SW 1271 (cell line): ENCODE measurements at regions not wholly inside any gene's neighbourhood (a gene's known extent, or its start where the extent isn't known, plus 50 kb on each side); places are given as distances from the start of the nearest gene placed in this dataset.

Experiments used
- DNase-seq, 2 experiments: peaks; one replicate each; lab custom pipeline; 2025; lab: John Stamatoyannopoulos, UW

DNA sequence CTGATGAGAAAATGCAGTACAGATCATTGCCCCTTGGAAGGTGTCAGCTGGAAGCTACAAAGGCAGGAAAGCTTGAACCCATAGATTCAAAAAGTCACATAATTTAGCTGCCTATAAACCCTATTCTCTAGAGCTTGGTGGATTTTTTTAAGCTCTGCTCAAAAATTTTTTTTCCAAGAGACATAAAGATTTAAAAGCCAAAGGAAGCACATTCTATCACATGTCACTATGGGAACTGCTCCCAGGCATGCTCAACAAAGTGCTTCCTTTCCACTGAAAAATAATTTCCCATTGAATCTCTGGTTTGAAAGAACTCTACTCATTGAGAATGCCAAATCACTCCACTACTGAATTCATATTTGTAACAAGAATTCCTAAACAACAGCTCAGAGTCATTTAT is 419.8 kb downstream of the CETN3 start:
- DNase-seq: no peak

GRCh38 chr5:89988998-89989655 is 420.4 kb downstream of the CETN3 start:
- no peak for DNase-seq

- DNase-seq: no peak
These were observed 421.3 kb downstream of the CETN3 start for GRCh38 chr5:89988129-89988810.

GRCh38 chr5:89983216-89983615 is 426.3 kb downstream of the CETN3 start:
- DNase-seq: no peak

DNA sequence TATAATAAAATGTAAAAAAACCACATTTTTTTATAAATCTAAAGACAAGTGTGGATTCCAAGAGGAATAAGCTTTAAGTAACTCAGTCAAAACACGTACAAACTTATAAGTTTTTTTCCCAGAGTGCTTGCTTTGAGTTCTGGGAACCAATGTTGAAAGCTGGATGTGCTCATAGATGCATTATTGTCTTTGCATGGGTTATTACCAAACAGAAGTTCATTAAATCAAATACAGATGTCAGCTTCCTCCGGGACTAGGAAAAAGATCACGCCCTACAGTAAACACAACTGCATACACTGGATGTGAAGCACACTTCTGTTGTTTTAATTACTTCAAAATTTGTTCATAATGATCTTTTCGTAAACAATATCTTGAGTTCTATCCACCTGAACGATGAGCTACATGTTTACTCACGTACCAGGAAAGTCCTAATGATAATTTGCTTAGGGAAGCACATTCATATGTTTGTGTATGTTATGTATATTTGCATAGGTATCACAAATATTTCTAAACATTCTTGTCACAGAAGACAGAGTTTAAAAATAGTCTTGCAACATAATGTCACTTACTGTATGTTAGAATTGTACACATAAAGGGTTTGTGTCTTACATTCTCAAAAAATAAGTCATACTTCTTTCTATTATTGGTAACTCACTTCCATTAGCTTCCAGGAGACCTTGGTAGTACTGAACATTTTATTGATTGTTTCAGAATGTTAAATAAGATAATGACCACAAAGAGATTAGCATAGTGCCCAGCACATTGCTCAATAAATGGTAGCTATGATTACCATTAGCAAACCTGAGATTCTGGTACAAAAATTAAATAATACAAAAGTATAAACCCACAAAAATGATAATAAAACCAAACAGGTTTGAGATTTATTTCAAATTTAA is 427.4 kb downstream of the CETN3 start:
- no peak for DNase-seq

DNA sequence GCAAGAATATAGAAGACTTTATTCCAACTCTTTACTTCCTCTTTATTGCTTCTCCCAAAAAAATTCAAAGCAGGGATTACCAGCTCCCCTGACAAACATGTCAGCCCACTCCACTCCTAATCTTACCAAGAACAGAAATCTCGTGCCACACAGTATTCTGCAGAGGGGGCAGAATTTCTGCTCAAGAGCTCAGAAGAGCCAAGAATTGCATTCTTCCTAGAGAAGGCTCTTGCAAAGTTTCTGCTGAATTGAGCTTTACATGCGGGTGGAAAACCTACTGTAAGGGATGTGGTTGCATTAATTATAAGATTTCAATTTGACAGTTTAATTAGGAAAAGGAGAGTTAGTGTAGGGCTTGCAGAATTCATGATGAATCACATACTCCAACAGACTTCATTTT is 428.5 kb downstream of the CETN3 start:
- DNase-seq: no peak

DNA sequence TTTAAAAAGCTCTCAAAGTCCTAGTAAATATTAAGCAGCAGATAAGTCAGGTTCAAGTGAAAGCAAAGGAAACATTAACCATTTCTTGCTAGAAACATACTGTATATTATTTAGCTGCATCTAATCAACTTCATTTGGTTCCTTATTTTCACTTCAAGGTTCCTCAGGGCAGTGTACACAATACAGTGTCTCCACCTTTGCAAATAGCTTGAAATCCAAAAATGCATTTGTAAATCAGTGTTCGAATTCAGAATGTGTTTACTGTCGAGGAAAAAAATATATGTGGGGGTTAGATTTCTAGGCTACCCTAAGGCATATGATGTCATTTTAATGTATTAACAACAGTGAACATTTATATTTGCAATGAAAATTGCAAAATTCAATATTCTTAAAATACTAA is 436.0 kb downstream of the CETN3 start:
- DNase-seq: no peak

GRCh38 chr5:89972901-89973300 is 436.7 kb downstream of the CETN3 start:
- DNase-seq: no peak

DNA sequence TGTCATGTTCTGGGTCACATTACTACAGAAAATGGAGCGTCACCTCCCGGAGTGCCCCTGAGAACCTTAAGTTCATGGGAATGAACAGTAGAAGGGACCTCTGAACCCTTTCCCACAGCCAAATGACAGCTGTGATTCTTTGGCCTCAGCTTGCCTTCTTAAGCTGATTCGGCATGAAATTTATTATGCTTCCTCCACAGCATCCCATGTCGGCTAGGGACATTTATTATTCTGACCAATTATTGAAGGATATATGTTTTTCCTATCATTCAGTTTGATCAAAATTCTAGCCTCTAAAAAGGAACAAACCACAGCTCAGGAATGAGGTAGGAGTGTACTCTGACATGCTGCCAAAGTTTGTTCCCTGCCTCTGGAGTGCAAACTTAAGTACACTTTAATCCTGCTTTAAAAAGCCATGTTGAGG is 440.6 kb downstream of the CETN3 start:
- no peak for DNase-seq

DNA sequence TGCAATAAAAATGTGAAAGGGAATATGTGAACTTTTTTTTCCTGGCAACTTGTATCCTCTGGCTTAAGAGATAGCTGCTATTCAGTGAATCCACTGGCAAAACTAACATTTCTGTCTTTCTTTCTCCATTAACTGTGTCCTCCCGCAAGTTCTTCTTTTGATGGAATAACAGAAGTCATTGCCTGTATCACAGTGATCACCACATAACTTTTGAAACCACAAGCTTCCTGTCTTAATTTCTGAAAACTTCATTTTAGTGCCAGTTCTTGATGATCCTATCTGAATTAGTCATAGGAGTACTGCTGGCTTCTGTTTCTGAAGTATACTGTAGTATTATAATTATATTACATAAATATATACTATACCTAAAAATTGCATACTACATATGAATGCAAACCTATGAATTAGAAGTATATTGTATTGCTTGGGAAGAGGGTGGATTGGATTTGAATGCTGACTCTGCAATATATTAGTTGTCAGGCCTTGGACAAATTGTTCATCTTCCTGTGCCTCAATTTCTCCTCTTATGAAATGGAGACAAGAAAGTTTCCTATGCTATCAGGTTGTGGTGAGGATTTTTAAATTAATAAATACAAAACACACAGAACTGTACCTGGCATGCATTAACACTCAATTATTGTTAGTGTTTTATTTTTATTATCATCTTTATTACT is 441.6 kb downstream of the CETN3 start:
- no peak for DNase-seq

- no peak for DNase-seq
These were observed 452.7 kb downstream of the CETN3 start for GRCh38 chr5:89956838-89957237.

GRCh38 chr5:89954916-89955315 is 454.6 kb downstream of the CETN3 start:
- DNase-seq: no peak

- no peak for DNase-seq
These were observed 457.7 kb downstream of the CETN3 start for GRCh38 chr5:89951876-89952275.

GRCh38 chr5:89950234-89950633 is 459.3 kb downstream of the CETN3 start:
- no peak for DNase-seq

GRCh38 chr5:89948977-89949376 is 460.6 kb downstream of the CETN3 start:
- no peak for DNase-seq

DNA sequence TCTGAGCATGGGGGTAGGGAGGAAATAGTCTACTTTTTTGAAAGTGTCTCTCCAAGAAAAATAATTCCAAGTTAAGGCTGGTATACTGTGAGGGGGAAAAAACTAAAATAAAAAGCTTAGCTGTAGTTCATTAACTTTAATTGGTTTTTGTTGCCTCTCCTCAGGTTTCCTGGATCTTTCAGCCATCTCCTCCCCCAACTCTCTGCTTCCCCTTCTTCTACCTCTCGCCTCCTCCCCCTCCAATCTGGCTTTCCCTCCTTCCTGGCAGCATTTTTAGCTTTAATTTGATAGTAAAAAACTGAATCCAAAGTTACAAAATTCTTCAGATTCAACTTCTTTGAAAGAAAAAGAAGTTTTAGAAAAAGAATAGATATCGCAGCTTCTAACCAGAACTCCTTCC is 462.6 kb downstream of the CETN3 start:
- DNase-seq: no peak

DNA sequence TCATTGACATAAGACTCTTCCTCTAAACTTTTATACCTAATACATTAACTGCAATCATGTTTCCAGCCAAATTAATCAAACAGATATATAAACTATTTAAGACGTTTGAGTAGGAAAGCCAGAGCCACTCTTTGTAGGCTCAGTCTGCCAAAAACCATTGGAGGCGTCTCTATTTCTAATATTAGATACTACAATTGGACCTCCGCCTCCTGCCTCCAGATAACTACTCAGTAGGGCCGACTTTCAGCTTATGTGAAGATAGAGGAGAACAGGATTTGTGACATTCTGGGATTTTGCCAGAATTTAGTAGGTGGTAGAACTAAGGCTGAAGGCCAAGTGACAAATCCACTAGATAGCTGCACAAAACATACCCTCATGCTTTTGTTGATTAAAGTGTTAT is 463.0 kb downstream of the CETN3 start:
- no peak for DNase-seq

GRCh38 chr5:89942171-89942570 is 467.4 kb downstream of the CETN3 start:
- DNase-seq: no peak

GRCh38 chr5:89936576-89936975 is 473.0 kb downstream of the CETN3 start:
- DNase-seq: no peak

- no peak for DNase-seq
These were observed 475.5 kb downstream of the CETN3 start for GRCh38 chr5:89934069-89934468.

DNA sequence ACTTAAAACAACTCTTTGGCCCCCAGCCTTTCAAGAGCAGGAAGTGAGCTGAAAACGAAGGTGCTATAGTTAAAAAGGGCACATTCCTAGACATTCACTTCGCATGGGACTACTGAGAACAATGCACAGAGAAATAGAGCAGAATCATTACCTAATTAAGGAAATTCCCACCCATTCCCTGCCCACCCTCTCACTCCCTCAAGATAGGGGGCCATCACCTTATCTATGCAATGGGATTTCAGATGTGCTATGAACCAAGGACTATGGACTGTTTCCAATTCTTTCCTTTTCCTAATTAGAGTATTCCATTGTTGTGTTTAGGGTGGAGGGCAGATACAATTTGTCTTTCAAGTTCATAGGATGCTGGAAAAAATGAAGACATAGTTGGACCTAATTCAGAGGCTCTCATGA is 476.8 kb downstream of the CETN3 start:
- no peak for DNase-seq
